HG02870 (cell line): ENCODE measurements at regions not wholly inside any gene's neighbourhood (a gene's known extent, or its start where the extent isn't known, plus 50 kb on each side); places are given as distances from the start of the nearest gene placed in this dataset.
"Not testable (repeated sequence)": the region's sequence is repeated elsewhere in the genome, so short reads cannot be mapped to it uniquely, and the experiment has no call there.

Source experiments
- ATAC-seq: cut with Tn5 transposase; IDR thresholded peaks from one replicate; pipeline ENCODE4 v1.9.1; 2021; ENCODE audit warnings: mild to moderate bottlenecking, moderate library complexity; ENCODE audit not compliant: unreplicated experiment

DNA sequence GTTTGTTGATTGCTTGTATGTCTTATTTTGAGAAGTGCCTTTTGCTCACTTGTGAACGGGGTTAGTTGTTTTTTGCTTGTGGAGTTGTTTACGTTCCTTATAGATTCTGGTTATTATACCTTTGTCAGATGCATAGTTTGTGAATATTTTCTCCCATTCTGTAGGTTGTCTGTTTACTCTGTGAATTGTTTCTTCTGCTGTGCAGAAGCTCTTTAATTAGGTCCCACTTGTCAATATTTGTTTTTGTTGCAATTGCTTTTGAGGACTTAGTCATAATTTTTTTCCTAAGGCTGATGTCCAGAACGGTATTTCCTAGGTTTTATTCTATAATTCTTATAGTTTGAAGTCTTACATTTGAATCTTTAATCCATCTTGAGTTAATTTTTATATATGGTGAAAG is 285.3 kb upstream of the GADL1 start:
- no peak for ATAC-seq

DNA sequence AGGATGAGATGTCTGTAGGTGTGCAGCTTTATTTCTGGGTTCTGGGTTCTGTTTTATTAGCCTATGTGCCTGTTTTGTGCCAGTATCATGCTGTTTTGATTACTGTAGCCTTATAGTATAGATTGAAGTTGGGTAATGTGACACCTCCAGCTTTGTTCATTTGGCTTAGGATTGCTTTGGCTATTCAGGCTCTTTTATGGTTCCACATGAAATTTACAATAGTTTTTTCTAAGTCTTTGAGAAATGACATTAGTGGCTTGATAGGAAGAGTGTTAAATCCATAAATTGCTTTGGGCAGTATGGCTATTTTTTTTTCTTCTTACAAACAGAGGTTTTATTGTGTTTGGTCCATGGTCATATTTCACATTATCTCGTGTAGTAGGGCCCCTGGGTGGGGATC is 285.8 kb upstream of the GADL1 start:
- no peak for ATAC-seq

DNA sequence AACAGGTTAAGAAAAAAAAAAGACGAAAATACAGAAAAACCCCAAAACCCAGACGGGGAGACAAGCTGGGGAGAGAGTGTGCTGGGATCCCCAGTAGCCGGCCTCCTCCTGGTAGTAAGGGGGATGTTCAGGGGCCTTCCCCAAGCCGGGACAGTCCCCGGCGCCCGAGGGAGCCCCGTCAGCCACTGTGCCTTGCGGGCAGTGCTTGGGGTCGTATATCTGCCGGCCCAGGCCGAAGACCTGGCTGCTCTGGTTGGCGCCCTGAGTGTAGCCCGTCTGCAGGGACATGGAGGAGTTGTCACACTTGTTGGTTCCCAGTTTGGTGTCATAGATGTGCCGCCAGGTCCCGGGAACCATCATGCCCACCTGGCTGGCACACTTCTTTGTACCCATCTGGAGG is 287.2 kb upstream of the GADL1 start:
- no peak for ATAC-seq

DNA sequence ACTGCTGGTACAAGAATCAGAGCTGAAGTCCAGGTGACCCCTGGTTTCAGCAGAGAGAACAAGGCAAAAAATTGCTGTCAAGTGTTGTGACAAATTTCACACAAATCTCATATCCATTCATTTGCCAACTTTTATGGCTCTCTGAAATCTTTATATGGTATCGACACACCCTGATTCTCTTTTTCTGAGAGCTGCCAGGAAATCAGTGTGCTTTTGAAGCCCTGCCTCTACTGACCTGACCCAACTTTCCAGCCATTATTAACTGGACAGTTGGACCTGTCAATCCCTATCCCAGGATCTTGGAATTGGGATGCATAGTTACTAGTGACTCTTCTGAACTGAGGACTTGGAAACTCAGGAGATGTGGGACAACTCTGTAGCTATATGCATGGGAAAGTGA is 288.2 kb upstream of the GADL1 start:
- ATAC-seq = no peak

DNA sequence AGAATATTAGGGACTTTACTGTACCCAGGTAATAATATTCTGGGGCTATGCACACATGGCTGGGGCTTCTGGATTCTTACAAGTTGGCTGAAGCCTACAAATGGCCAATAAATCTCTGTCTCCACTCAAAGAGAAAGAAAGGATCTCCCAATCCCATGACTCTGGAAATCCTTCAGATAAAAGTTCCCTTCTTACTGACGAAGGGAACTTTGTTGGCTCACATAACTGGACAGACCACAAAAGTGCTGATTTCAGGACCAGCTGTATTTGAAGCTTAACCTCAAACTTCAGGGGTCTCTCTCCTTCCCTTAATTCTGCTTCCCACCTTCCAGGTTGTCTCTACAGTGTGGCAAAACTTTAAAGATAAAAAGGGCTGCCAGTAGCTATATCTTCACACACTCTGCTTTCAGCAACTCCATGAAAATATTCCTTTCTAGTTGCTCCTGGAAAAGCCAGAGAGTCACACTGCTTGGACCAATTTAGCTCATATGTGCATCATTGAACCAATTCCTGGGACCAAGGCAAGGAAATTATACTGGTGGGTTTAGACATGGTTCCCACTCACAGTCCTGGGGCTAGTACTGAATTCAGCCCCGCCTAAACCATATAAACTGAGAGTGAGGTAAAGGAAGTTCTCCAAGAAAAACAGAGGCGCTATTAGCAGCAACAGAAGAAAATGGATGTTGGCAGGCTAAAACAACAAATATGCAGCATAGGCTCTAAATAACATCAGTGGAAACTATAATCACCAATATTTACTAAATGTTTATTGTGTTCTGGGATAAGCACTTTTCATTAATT is 290.0 kb upstream of the GADL1 start:
- no peak for ATAC-seq

DNA sequence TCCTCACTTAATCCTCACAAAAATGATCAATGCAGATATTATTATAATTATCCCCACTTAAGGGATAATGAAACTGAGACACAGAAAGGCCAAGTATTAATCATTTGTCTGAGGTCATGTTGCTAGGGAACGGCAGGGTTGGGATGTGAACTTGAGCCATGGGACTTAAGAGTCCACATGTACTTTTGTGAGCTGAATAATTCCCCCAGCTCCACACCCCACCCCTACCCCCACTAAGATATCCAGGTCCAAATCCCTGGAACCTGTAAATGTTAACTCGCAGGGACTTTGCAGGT is 290.5 kb upstream of the GADL1 start:
- ATAC-seq = no peak

DNA sequence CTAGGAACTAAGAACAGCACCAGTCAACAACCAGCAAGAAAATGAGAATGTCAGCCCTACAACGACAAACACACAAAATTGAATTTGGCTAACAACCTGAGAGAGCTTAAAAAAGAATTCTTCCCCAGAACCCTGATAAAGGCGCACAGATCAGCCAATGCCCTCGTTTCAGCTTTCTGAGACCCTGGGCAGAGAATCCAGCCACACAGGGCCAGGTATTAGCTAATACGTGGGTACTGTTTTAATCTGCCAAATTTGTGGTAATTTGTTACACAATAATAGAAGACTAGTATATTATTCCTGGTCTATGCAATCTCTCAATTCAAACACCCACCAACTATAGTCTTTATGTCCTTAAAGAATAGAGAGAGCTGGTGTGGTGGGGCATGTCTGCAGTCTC is 291.6 kb upstream of the GADL1 start:
- ATAC-seq = no peak

DNA sequence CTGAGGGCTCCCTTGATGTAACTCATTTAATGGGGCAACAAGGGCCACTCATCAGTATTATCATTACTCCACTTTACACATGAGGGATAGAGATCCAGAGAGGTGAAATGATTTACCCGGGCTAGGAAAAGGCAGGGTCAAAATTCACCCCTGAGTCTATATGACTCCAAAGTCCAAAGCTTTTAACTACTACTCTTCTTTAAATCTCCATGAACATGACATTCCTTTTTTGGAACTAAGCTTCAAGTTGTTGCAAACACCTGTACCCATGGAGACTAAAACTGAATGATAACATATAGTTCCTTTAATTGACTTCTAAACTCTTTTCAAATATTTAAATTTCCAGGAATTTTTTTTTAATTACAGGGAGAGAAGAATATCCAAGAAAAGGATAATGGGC is 292.9 kb upstream of the GADL1 start:
- no peak for ATAC-seq

DNA sequence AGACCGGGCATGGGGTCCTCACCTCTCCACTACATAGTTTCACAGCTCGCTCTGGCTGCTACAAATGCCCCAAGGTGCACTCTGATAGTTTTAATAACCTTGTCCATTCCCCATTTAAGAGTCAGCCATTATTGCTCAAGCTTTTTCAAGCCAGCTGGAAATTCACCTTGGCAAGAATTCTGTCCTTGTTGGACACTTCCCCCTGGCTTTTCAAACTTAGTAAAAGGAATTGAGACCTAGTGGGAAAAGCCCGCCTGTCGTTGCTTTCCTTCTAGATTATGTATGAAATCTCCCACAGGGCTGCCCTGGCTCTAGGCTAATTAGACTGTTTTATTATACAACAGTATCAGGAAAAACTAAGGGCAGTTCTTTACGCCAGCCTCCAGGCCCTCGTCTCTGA is 293.7 kb upstream of the GADL1 start:
- ATAC-seq = no peak

DNA sequence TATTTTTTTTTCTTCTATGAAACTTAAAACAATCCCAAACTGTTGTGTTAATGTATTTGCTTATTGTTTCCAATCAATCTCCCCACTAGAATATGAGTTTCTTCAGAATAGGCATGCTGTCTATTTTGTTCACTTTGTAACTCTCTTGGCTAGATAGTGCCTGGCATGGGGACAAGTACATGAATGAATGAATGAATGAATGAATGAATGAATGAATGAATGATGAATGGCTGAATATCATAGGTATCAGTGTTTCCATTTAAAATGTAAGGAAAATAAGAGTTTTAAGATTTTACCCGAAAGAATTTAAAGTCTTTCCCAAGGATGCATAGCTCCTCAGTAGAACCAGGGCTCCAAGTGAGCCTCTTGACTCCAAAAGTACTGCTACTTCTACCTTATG is 294.9 kb upstream of the GADL1 start:
- ATAC-seq = no peak

DNA sequence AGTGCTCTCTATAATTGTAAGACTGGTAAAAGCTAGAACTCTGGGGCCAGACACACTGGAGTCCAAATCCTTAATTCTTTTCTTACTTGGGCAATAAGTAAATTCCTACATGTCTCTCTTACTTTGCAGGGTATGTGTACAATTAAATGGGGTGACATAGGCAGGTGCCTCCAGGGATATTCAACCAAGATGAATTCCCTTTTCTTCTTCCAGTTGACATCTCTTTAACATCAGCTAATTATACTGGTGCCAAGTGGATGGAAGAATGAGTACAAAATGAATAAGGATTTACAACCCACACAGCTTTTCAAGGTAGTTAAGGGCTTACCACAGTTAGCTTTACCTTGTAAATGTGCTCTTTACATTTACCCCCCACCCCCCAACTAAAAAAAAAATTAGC is 295.5 kb upstream of the GADL1 start:
- ATAC-seq = no peak

DNA sequence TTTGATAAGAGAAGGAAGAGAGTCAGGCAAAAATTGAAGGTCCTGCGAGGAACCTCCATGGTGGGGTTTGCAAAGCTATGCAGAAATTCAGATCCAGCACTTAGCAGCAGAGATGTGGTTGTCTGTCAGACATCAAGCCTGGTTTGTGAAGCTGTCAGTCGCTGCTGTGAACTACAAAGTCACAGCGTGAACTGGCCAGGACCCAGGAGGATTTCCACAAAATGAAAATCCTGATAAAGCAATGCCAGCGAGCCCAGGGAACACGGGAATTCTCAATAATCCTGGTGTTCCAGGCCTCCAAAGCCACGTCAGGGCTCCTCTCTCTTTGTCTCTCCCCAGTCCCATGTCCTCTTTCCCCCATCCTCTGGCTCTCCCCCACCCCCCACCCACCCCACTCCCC is 296.9 kb upstream of the GADL1 start:
- no peak for ATAC-seq

DNA sequence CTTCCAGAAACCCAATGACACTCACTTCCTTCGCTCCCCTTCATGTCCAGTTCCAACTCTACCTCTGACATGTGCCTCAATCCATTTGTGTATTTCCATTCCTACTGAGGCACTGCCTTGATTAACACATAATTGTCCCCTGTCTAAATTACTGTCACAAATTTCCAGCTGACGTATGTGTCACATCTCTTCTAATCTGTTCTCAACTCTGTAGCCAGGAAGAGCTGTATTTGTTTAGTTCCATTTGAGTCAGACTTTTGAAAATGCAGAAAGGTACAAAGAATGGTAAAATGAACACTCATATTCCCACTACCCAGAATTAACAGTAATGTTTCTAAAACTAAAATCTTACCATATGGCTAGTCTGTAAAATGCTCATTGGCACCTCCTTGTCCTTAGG is 299.0 kb upstream of the GADL1 start:
- no peak for ATAC-seq

DNA sequence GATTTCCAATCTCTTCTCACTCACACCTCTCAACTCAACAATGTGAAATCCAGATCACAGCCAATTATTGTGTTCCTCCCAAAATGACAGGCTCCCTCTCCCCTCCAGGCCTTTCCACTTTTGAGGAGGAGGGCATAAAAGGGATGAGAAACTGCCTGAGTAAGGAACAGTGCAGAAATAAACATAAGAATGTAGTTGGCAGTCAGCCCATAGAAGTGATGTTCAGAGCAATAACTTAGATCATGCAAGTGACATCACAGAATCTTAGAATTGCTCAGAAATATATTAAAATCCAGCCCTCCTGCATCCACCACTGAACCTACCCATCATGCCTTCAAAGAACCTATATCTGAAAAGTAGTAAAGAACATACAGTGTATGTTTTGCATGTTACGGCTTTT is 299.4 kb upstream of the GADL1 start:
- ATAC-seq = no peak

DNA sequence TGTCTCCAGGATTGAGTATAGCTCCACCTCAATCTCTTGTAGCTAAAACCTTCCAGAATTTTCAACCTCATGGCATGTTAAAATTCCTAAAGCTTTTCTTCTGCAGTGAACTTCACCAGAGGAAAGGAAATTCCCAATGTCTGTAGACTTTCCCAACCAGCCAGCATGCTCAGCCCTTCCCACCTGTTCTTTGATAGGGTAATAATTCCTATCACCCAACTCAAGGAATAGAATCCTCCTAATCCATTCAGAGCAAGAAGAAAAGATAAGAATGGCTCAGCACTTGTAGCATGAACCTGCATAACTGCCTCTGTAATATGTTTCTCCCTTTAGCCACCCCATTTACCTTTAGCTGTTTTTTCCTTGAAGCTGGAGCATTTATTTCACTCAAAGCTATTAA is 301.8 kb upstream of the GADL1 start:
- ATAC-seq = no peak

DNA sequence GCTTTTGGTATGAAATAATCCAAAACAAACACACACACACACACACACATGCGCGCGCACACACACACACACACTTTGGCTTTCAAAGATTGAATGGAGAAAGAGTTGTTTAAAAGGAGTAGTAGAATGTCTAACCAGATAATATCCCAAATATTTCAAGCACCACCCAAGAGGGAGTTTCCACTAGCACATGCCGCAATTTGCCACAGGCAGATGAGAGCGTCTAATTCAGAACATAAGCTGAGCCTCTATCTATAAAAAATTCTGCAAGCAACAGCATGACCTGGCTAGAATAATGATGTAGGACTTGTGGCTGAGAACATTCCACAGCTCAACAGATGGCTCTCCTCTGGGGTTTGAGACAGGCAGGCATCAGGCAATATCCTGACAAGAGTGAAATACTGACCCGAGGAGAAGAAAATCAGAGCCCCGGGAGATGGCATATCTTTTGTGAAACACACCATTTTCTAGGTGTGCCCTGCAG is 302.5 kb upstream of the GADL1 start:
- ATAC-seq = no peak

DNA sequence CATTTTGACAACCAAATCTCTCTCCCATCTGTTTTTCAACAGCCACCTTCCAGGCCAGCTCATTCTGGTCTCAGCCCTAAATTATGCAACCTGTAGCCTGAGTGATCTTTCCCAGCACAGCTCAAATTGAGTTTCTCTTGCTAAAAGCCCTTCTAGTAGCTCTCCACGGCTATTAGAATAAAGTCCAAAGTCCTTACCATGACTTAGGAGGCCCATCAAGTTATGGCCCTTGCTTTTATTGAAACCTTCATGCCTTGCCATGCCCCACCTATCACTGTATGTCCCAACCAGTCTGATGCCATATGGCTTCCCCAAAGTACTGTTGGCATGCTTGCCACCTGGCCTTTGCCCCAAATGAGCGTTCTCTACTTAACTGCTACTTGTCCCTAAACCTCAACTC is 303.5 kb upstream of the GADL1 start:
- no peak for ATAC-seq

DNA sequence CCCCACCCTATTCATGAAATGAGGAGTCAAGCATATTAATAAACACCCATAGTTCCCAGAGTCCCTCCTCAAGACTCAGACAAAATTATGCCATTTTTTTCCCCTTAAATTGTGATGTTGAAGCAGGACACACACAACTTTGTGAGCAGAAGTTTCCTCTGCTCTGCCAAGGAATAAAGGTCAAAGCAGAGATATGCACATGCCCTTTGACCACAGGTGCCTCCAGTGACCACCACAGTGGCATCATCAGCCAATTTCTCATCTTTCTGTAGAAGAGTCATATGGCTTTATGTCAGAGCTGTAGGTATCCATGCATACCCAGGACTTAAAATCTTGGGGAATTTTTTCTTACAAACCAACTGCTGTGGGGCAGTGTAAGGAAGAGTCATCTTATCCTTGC is 304.4 kb upstream of the GADL1 start:
- ATAC-seq = no peak

DNA sequence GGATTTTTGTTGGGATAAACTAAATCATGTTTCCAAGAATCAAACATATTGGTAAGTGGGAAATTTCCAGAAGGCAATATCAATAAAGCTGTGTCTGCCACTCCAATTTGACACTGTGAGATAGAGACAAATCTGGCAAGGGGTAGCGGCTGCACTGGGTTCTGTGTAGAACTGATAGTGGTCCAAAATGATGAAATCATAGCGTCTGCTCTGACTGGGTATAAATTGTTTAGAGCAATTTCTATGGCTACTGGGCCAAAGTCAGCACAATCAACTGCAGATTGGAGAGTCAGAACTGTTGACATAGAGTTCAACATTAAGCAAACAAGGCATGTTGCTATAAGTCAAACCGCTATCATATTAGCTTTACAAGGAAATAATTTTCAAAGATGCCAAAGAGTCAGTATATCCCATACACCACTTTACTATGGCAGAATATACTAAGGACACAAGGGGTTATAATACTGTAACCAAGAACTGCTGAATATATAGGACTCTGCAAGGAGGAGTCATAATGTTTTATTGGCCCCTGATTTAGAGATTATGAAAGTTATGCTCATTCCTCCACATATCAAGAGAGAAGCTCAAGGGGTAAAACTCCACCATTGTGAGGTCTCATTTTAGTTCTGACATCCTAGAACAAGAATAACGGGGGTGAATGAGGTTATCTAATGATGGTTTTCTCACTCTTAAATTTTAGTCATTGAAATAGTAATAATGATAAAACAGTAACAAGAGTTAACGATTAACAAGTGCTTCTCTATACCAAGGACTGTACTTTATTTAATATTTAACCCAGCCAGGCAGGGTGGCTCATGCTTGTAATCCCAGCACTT is 309.7 kb upstream of the GADL1 start:
- no peak for ATAC-seq

DNA sequence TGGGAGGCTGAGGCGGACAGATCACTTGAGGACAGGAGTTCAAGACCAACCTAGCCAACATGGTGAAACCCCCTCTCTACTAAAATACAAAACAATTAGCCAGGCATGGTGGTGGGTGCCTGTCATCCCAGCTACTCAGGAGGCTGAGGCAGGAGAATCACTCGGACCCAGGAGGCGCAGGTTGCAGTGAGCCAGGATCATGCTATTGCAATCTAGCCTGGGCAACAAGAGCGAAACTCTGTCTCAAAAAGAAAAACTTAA is 310.3 kb upstream of the GADL1 start:
- not testable (repeated sequence) for ATAC-seq

DNA sequence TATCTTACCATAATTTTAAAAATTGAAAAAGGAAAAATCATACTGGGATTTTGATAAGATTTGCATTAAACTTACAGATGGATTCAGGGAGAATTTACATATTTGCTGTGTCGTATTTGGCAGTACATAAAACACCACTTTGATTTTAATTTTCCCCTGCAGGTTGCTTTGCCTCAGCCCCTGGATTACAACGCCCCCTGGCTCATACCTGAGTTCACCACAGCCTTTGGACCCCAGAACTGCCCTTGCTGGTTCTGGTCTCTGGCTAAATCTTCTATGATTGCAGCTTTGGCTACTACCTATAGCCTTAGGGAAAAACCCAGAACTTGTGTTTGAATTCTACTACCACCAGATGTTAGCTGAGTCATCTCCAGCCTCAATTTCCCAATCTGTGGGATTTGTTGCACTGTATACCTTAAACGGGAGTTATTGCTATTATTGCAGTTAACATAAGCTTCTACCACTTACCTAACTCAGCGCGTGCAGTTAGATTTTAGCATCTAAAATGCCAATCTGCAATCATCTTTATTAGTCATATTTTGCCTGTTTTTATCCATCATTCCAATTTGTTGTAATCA is 315.7 kb upstream of the GADL1 start:
- ATAC-seq = no peak

DNA sequence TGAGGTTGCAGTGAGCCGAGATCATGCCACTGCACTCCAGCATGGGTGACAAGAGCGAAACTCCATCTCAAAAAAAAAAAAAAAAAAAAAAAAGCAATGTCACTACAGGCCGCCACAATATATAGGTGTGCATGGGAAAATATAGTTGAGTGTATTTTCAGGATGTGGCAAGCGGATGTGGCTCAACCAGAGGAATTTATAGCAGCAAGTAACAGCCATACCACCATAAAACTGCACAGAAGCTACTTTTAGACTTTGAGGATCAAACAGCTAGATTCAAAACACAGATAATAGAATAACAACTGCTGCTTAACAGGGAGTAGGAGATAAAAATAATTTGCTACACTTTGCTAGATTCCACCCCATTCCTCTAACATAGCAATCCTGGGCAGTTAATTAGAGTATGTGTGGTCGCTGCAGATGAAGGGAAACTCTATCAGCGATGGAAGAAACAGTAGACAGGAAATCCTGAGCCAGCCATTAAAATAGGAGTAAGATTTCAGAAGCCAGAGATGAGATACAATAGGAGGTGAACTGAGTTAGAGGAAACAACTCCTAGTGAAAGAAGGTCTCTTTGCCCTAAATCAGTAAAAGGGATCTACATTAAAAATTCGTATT is 318.7 kb upstream of the STT3B start:
- peak; percentile 57 for ATAC-seq
